Hepatic stellate cell (primary cell): ENCODE measurements at regions not wholly inside any gene's neighbourhood (a gene's known extent, or its start where the extent isn't known, plus 50 kb on each side); places are given as distances from the start of the nearest gene placed in this dataset.

Experiments used
- DNase-seq: peaks from one replicate; pipeline ENCODE4 v3.0.0; 2011; ENCODE audit warnings: low spot score

DNA sequence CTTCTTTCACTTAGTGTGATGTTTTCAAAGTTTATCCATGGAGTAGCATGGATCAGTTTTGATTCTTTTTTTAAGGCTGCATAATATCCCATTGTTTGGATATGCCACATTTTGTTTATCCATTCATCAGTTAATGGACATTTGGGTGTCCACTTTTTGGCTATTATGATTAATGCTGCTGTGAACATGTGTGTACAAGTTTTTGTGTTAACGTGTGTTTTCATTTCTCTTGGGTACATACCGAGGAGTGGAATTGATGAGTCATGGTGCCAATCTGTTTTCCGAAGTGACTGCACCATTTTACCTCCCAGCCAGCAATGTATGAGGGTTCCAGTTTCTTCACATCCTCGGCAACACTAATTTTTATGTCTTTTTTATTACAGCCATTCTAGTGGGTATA lies 78.4 kb upstream of the CCDC28A start:
- DNase-seq, result no peak

DNA sequence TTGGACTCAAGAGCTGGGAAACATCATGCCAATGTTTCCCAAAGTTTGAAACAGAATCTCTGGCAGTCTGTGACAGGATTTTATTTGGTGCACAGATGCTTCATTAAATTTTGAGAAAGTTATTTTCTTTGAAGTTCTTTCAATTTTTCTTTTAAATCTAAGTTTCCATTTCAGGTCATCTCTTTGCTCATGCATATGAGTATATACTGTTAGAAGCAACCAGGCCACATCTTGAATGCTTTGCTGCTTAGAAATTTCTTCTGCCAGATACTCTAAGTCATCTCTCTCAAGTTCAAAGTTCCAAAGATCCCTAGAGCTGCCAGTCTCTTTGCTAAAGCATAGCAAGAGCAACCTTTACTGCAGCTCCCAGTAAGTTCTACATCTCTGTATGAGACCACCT lies 59.1 kb upstream of the CCDC28A start:
- no peak for DNase-seq

DNA sequence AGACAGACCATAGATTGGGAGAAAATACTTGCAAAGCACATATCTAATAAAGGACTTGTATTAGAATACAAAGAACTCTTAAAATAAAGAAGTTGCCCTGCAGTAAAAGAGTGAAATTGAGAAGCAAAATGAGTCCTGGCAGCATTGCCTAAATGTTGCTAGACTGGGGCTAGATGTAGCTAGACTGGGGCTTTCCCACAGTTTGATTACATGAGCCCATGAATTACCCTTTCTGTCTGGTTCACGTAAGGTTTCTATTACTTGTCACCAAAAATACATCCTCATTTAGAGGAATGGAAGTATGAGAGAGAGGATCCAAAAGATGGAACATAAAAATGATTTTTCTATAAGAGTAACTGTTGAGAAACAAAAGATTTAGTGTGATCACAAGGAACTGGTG lies 57.6 kb upstream of the CCDC28A start:
- DNase-seq, result no peak

GRCh38 chr6:138716971-138717665 lies 56.5 kb upstream of the CCDC28A start:
- no peak for DNase-seq

DNA sequence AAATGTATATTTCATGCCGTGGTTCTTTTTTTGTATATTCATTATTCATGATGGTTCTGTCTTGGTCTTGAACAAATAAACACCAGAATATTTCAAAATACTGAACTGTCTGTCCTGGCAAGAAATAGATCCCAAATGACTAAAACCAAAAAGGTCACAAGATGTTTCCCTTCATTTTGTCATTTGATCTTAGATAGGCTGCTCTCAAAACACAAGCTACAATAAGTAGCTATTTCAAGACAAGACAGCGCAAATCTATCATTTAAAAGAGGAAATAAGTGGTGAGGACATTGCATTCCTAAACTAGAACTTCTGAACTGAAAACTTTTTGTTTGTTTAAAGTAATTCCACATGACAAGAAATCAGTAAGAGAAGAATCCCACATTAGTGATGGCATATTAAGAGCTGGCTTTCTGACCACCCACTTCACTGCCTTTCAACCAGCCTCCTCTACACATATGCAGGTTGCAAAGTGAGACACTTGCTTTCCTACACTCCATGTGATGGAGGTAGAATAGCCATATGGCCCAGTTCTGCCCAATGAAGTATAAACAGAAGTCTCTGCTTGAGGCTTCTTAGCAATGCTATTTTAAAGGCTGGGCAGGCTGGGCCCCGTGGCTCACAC lies 54.4 kb upstream of the CCDC28A start:
- peak; percentile 18 for DNase-seq

GRCh38 chr6:138719744-138720143 lies 53.8 kb upstream of the CCDC28A start:
- DNase-seq, result no peak

DNA sequence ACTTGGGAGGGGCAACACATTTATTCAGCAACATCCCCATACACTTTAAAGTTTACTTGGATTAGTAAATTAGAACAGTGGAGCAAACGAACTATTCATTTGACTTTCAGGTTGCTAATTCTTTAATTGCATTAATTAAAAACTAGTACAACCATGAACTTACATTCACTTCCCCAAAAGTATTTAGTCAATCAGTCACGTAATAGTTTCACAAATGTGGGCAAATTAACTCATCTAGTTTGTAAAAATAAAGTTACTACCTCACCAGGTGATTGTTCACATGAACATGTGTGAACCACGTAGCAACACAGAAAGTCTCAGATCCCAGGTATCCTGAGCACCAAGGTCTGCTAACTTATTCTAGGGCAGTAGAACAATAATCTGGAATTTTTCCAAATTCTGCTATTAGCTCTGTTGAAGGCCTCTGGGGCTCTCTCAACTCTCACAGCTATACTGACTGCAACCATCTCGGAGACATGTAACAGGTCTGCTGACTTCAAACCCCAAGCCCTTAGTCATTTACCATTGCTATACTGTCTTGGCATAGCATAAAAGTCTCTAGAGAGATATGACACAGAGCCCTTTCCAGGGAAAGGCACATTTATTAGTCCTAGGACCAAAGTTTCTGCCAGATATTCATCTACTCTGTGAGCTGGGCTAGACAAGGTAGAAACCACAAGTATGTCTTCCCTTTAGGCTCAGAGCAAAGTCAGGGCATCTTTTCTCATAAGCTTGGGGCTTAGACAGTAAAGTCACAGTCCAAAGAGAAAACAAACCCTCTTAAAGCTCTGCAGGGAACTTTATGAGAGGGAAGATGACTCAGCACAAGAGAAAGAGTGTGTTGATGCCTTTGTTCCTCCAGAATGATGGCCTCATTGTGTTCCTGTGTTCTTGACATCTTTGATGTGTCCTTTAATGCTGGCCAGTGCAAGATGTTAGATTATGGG lies 50.9 kb upstream of the CCDC28A start:
- DNase-seq, result peak; percentile 47
